ENCODE measurements at regions not wholly inside any gene's neighbourhood (a gene's known extent, or its start where the extent isn't known, plus 50 kb on each side); places are given as distances from the start of the nearest gene placed in this dataset.
A peak's percentile ranks its signal among the peaks of the same experiment; 100 is the strongest.
"Not testable (repeated sequence)": the region's sequence is repeated elsewhere in the genome, so short reads cannot be mapped to it uniquely, and the experiment has no call there.

DNA sequence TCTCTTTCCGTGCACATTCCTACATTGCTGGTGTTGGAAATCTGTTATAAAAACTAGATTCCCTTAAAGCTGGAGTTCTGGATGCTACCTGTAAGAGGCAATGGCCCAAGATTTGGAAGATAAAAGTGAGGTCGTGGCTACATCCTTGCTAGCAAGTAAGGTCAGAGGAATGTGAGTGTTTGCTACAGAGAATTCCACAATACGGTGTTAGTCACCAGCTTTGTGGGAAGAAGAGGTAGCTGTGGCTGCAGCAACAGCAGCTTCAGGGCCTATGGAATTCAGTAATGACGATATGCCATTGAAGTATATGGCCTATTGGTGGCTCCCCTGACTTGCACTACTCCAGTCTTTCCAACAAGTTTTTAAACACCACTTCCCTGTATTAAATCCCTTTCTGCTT lies 227.7 kb upstream of the TMEM260 start:
- Mint-ChIP-seq H3K27me3 (ENCODE audit: low read depth) (no peaks in the 10 kb centered on the region), H3K4me3 (no peak overlapping the region), H3K9me3 (peaks cover 4% of the 10 kb centered on the region), H3K4me1 (ENCODE audit: low read depth) (no peaks in the 10 kb centered on the region), H3K36me3 (ENCODE audit: insufficient read depth) (peaks cover 10% of the 10 kb centered on the region)
- no peak for DNase-seq
- no peak for ATAC-seq

- ATAC-seq (no peak), DNase-seq (no peak)
- Mint-ChIP-seq H3K36me3 (ENCODE audit: insufficient read depth) (peaks cover 9% of the 10 kb centered on the region), H3K9me3 (peaks cover 4% of the 10 kb centered on the region), H3K4me3 (no peak overlapping the region), H3K4me1 (ENCODE audit: low read depth) (no peaks in the 10 kb centered on the region), H3K27me3 (ENCODE audit: low read depth) (no peaks in the 10 kb centered on the region)
Measured at GRCh38 chr14:56352999-56353398, 226.6 kb upstream of the TMEM260 start.

- no peak for DNase-seq
- Mint-ChIP-seq H3K4me1 (ENCODE audit: low read depth) (no peaks in the 10 kb centered on the region), H3K36me3 (ENCODE audit: insufficient read depth) (no peaks in the 10 kb centered on the region), H3K4me3 (no peak overlapping the region), H3K27me3 (ENCODE audit: low read depth) (no peaks in the 10 kb centered on the region), H3K9me3 (no peaks in the 10 kb centered on the region)
- ATAC-seq, result no peak
Measured at GRCh38 chr14:56357428-56357827, 222.2 kb upstream of the TMEM260 start.

DNA sequence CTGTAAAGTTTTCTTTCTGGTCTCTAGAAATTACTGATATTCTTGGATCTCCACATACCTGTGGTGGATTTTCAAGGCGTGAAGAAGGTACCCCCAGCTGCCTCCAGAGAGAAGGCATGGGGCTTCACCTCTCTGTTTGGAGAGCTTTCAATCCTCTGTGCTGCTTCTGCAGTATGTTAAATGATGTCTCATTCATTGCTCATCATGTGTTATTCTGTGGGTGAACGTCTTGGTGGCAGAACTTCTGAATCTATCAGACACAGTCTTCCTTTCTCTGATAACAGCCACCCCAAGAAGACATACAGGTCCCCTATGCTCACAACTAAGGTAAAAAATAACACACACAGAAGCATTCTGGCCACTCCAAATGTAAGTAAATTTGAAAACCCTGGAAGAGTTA lies 221.3 kb upstream of the TMEM260 start:
- Mint-ChIP-seq H3K4me1 (ENCODE audit: low read depth) (no peaks in the 10 kb centered on the region), H3K9me3 (no peaks in the 10 kb centered on the region), H3K4me3 (no peak overlapping the region)

GRCh38 chr14:56358851-56359614 lies 220.6 kb upstream of the TMEM260 start:
- Mint-ChIP-seq H3K36me3 (ENCODE audit: insufficient read depth) (no peaks in the 10 kb centered on the region), H3K4me3 (no peak overlapping the region), H3K4me1 (ENCODE audit: low read depth) (no peaks in the 10 kb centered on the region), H3K27me3 (ENCODE audit: low read depth) (no peaks in the 10 kb centered on the region), H3K9me3 (no peaks in the 10 kb centered on the region)
- DNase-seq, result no peak
- ATAC-seq, result peak in 1 of 2 donors; percentile 48

More for the DNA sequence above, 221.3 kb upstream of the TMEM260 start:
- H3K27me3 Mint-ChIP-seq (ENCODE audit: low read depth), result no peaks in the 10 kb centered on the region
- DNase-seq (no peak), ATAC-seq (no peak)
- no peaks in the 10 kb centered on the region for H3K36me3 Mint-ChIP-seq (ENCODE audit: insufficient read depth)

- ATAC-seq; H3K36me3 Mint-ChIP-seq (ENCODE audit: insufficient read depth); H3K27me3 Mint-ChIP-seq (ENCODE audit: low read depth); H3K4me1 Mint-ChIP-seq (ENCODE audit: low read depth); H3K4me3 Mint-ChIP-seq; H3K9me3 Mint-ChIP-seq; DNase-seq: not testable (repeated sequence)
Measured at GRCh38 chr14:56365663-56366062, 213.9 kb upstream of the TMEM260 start.

DNA sequence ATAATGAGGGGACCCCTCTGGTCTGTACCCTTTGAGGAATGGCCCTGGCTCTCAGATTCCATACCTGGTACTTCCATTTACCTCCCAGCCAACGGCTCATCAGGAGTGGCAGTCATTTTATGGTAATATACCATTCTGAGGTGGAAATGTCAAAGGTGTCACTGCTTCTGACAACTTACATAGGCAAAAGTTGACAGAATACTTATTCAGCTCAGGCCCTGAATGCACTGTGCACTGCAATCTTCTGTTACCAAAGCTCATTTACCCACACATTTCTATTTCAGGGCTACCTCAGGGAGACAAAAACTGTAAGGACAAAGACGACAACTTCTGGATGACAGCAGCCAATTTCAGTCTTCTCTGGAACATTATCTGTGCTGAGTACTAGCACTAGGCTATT lies 212.2 kb upstream of the TMEM260 start:
- Mint-ChIP-seq H3K9me3 (peaks cover 15% of the 10 kb centered on the region), H3K4me1 (ENCODE audit: low read depth) (no peaks in the 10 kb centered on the region), H3K4me3 (no peak overlapping the region), H3K27me3 (ENCODE audit: low read depth) (no peaks in the 10 kb centered on the region), H3K36me3 (ENCODE audit: insufficient read depth) (peaks cover 2% of the 10 kb centered on the region)
- ATAC-seq (no peak), DNase-seq (no peak)

GRCh38 chr14:56371737-56372136 lies 207.9 kb upstream of the TMEM260 start:
- ATAC-seq, result no peak
- H3K36me3 Mint-ChIP-seq (ENCODE audit: insufficient read depth), result peaks cover 5% of the 10 kb centered on the region
- DNase-seq, result no peak
- peaks cover 26% of the 10 kb centered on the region for H3K9me3 Mint-ChIP-seq
- H3K4me1 Mint-ChIP-seq (ENCODE audit: low read depth), result no peaks in the 10 kb centered on the region
- no peak overlapping the region for H3K4me3 Mint-ChIP-seq
- peaks cover 2% of the 10 kb centered on the region for H3K27me3 Mint-ChIP-seq (ENCODE audit: low read depth)

GRCh38 chr14:56374421-56374820 lies 205.2 kb upstream of the TMEM260 start:
- ATAC-seq, result no peak
- Mint-ChIP-seq H3K4me1 (ENCODE audit: low read depth) (no peaks in the 10 kb centered on the region), H3K27me3 (ENCODE audit: low read depth) (peaks cover 2% of the 10 kb centered on the region), H3K9me3 (peaks cover 26% of the 10 kb centered on the region), H3K4me3 (no peak overlapping the region), H3K36me3 (ENCODE audit: insufficient read depth) (peaks cover 5% of the 10 kb centered on the region)
- no peak for DNase-seq

DNA sequence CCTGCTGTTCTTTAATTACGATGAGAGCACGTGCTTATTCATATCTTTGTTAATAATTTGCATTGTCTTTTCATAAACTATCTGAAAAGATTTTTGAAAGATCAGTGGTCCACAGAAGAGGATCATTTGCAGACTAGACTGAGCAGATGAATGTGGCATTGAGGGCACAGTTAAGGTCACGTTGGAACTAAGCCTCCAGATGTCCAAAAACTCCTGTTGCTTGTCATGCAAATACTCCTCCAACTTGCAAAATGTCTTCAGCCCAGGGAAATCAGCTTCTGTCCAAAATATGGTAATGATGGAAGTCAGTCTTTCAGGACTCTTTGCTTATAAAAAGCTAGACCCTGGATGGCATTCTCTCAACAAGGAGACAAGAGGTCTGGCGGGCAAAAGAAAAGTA lies 201.6 kb upstream of the TMEM260 start:
- DNase-seq (no peak), ATAC-seq (no peak)
- H3K36me3 Mint-ChIP-seq (ENCODE audit: insufficient read depth), result no peaks in the 10 kb centered on the region
- no peaks in the 10 kb centered on the region for H3K4me1 Mint-ChIP-seq (ENCODE audit: low read depth)
- peaks cover 5% of the 10 kb centered on the region for H3K9me3 Mint-ChIP-seq
- H3K4me3 Mint-ChIP-seq, result no peak overlapping the region
- H3K27me3 Mint-ChIP-seq (ENCODE audit: low read depth), result peaks cover 2% of the 10 kb centered on the region

DNA sequence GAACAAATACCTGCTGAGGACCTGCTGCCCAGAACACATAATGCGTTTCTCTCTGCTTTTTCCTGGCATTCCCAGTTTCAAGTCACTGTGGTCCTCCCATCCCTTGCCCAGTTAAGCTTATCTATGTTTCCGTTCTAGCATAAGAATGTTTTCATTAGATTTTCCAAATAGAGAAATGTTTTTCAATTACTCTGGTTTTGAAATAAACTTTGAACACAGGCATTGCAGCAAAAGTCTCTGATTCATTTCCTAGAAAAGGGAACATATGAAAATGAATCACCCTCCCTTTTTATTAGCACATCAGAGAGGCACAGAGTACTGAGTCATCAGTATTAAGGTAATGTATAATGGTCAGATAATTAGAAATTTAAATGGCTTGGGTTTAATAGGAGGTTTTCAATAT lies 201.1 kb upstream of the TMEM260 start:
- DNase-seq, result no peak
- H3K36me3 Mint-ChIP-seq (ENCODE audit: insufficient read depth), result no peaks in the 10 kb centered on the region
- H3K4me1 Mint-ChIP-seq (ENCODE audit: low read depth), result no peaks in the 10 kb centered on the region
- H3K27me3 Mint-ChIP-seq (ENCODE audit: low read depth), result no peaks in the 10 kb centered on the region
- ATAC-seq, result no peak
- no peak overlapping the region for H3K4me3 Mint-ChIP-seq
- peaks cover 3% of the 10 kb centered on the region for H3K9me3 Mint-ChIP-seq

DNA sequence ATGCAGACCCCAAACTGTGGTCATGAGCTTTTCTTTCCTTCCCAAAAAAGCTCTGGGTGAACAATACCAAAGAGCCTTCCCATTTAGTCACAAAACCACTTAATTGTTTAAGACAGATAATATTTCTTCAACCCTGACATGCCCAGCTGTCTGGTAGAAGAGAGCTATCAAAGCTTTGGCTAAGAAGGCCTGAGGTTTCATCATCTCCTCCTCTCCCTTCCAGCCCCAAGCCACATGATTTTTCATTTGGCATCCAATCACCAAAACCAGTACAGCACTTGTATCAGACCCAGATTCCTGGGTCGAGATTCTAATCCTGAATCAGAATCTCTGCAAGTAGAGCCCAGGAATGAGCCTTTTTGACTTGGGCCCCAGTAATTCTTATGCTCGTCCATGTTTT lies 199.6 kb upstream of the TMEM260 start:
- Mint-ChIP-seq H3K4me1 (ENCODE audit: low read depth) (no peaks in the 10 kb centered on the region), H3K36me3 (ENCODE audit: insufficient read depth) (no peaks in the 10 kb centered on the region), H3K9me3 (peaks cover 3% of the 10 kb centered on the region), H3K27me3 (ENCODE audit: low read depth) (no peaks in the 10 kb centered on the region), H3K4me3 (no peak overlapping the region)
- no peak for ATAC-seq
- no peak for DNase-seq

DNA sequence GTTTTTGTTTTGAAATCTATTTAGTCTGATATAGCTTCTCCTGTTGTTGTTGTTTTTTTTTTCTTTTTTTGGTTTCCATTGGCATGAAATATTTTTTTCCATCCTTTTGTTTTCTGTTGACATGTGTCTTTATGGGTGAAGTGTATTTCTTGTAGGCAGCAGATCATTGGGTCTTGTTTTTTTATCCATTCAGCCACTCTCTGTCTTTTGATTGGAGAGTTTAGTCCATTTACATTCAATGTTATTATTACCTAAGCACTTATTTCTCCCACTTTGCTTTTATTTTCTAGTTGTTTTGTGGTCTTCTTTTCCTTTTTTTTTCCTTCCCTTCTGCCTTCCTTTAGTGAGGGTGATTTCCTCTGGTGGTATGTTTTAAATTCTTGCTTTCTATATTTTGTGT lies 193.6 kb upstream of the TMEM260 start:
- DNase-seq (no peak), ATAC-seq (no peak)
- Mint-ChIP-seq H3K4me1 (ENCODE audit: low read depth) (no peaks in the 10 kb centered on the region), H3K27me3 (ENCODE audit: low read depth) (no peaks in the 10 kb centered on the region), H3K36me3 (ENCODE audit: insufficient read depth) (peaks cover 2% of the 10 kb centered on the region), H3K9me3 (peaks cover 17% of the 10 kb centered on the region), H3K4me3 (no peak overlapping the region)

GRCh38 chr14:56390859-56391258 lies 188.7 kb upstream of the TMEM260 start:
- DNase-seq, result no peak
- no peaks in the 10 kb centered on the region for H3K27me3 Mint-ChIP-seq (ENCODE audit: low read depth)
- no peak for ATAC-seq
- no peaks in the 10 kb centered on the region for H3K4me1 Mint-ChIP-seq (ENCODE audit: low read depth)
- H3K4me3 Mint-ChIP-seq, result no peak overlapping the region
- peaks cover 1% of the 10 kb centered on the region for H3K36me3 Mint-ChIP-seq (ENCODE audit: insufficient read depth)
- H3K9me3 Mint-ChIP-seq, result peaks cover 13% of the 10 kb centered on the region

DNA sequence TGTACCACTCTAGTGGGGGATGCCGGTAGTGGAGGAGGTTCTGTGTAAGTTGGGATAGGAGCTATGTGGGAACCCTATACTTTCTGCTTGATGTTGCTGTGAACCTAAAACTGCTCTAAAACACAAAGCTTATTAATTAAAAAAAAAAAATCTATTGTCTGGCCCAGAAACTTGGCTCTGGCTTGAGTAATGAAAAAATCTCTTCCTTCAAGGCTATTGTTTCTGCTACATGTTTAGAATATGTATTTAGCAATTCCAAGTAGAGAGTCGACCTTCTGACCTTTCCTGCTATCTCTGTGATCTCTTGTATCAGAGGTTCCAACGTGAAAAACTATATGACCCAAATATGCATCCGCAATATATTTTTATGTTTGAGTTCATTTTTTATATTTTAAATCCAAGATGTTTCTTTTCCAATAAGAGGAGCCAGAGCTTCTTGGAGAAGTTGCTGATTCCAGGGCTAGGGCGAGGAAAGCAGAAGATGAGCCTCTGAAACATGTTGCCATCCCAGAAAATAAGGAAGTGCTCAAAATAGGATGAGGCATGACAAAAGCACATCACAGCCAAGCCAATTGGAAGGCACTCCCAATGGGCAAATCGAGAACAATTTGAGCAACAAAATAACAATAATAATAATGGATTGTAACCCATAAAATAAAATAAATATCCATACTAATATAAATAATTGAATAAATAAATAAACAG lies 184.6 kb upstream of the TMEM260 start:
- Mint-ChIP-seq H3K4me3 (no peak overlapping the region), H3K9me3 (no peaks in the 10 kb centered on the region), H3K36me3 (ENCODE audit: insufficient read depth) (no peaks in the 10 kb centered on the region), H3K27me3 (ENCODE audit: low read depth) (no peaks in the 10 kb centered on the region), H3K4me1 (ENCODE audit: low read depth) (no peaks in the 10 kb centered on the region)
- no peak for DNase-seq
- no peak for ATAC-seq
